ENCODE measurements at regions not wholly inside any gene's neighbourhood (a gene's known extent, or its start where the extent isn't known, plus 50 kb on each side); places are given as distances from the start of the nearest gene placed in this dataset.

GRCh38 chr4:63556332-63556731 is 852.9 kb downstream of the TECRL start:
- no peak overlapping the region for H3K4me3 Mint-ChIP-seq
- ATAC-seq (peak; percentile 65), DNase-seq (ENCODE audit: low spot score) (peak; percentile 52)
- no peak overlapping the region for H2AFZ ChIP-seq
- H3K79me2 ChIP-seq (replicated peaks; ENCODE audit: insufficient read depth), result no peaks in the 10 kb centered on the region
- TF ChIP-seq EZH2phosphoT487 (IDR thresholded peaks at IDR 0.05; ENCODE audit: unreplicated experiment) (no peak), ZNF331 (CRISPR knock-in tag; IDR thresholded peaks at IDR 0.05; ENCODE audit: low read depth) (no peak), NANOG (IDR thresholded peaks at IDR 0.05; ENCODE audit: borderline replicate concordance) (no peak), REST (IDR thresholded peaks at IDR 0.05; ENCODE audit: unreplicated experiment) (no peak), CTCF (conservative IDR thresholded peaks at IDR 0.05; ENCODE audit: low read depth in 2 of 2) (peak; percentile 60 to 70), ETS1 (IDR thresholded peaks at IDR 0.05) (no peak), ZNF462 (CRISPR knock-in tag; IDR thresholded peaks at IDR 0.05) (no peak)
- H3K27ac Mint-ChIP-seq, result no peak overlapping the region
- no peaks in the 10 kb centered on the region for H3F3A ChIP-seq (replicated peaks; ENCODE audit: low read depth)
- H3K9me3 Mint-ChIP-seq, result peaks cover 14% of the 10 kb centered on the region; the same call in 2 of the 3 replicates
- H3K9me2 ChIP-seq (ENCODE audit: insufficient read depth), result peaks cover 6% of the 10 kb centered on the region; the same call in 1 of the 2 replicates
- H3K27ac ChIP-seq (ENCODE audit: low read depth), result no peak overlapping the region
- no peaks in the 10 kb centered on the region; the same call in 1 of the 2 replicates for H4K20me1 ChIP-seq (replicated peaks; ENCODE audit: insufficient read depth)
- peaks cover 7% of the 10 kb centered on the region; the same call in 2 of the 3 replicates for H3K36me3 Mint-ChIP-seq (ENCODE audit: low read depth)
- H3K4me3 ChIP-seq, result no peak overlapping the region
- H3K4me1 Mint-ChIP-seq, result no peaks in the 10 kb centered on the region
- H3K27me3 Mint-ChIP-seq (ENCODE audit: insufficient read depth, low read depth, poor library complexity), result no peaks in the 10 kb centered on the region
- no peak overlapping the region for H3K4me2 ChIP-seq
- H3K36me3 ChIP-seq (ENCODE audit: insufficient read depth), result no peaks in the 10 kb centered on the region; the same call in 1 of the 2 replicates
- no peaks in the 10 kb centered on the region for H3K4me1 ChIP-seq (ENCODE audit: insufficient read depth)
- no peaks in the 10 kb centered on the region for H3K27me3 ChIP-seq (ENCODE audit: insufficient read depth)
